Left lobe of liver (tissue), 2 donors: ENCODE measurements at regions not wholly inside any gene's neighbourhood (a gene's known extent, or its start where the extent isn't known, plus 50 kb on each side); places are given as distances from the start of the nearest gene placed in this dataset.

Source experiments
- ATAC-seq: fragments of 200-7000 bp; cut with Tn5 transposase; one replicate; pipeline ENCODE4 v1.9.1; 2020; ENCODE audit warnings: mild to moderate bottlenecking, moderate library complexity
- DNase-seq: peaks from one replicate; pipeline ENCODE4 v3.0.0-alpha.2; 2020; ENCODE audit warnings: low spot score
- donor health status: DM: no; HTN: no; CAD: no; lungs with moderate emphysema.
- donor health status: DM: no; HTN: yes; CAD: no.

- ATAC-seq (no peak), DNase-seq (no peak)
Observed at GRCh38 chr3:193187070-193187722, 53.8 kb upstream of the PLAAT1 start.

GRCh38 chr3:193190146-193190786 is 50.8 kb upstream of the PLAAT1 start:
- DNase-seq (no peak), ATAC-seq (peak; percentile 69)
